Activated T-helper 1 cell treated with anti-CD3 and anti-CD28 coated beads, Interleukin-12 subunit alpha, Interleukin-12 subunit beta, Interleukin-2, Interleukin-4 antibody, amounts not matched to agents 30 ng/mL and 10 ng/mL and 1 ng/mL, durations not matched to agents 14 hours and 24 hours and 36 hours (primary cell): ENCODE measurements at regions not wholly inside any gene's neighbourhood (a gene's known extent, or its start where the extent isn't known, plus 50 kb on each side); places are given as distances from the start of the nearest gene placed in this dataset.
"Not testable (repeated sequence)": the region's sequence is repeated elsewhere in the genome, so short reads cannot be mapped to it uniquely, and the experiment has no call there.

Experiments
- DNase-seq: peaks from one replicate; pipeline ENCODE4 v3.0.0; 2021; ENCODE audit warnings: low spot score
- H3K27ac Mint-ChIP-seq: one replicate; pipeline ENCODE4 v1.8.0; 2021; ENCODE audit warnings: mild to moderate bottlenecking, mixed read lengths
- H3K27me3 Mint-ChIP-seq: one replicate; pipeline ENCODE4 v1.8.0; 2022; ENCODE audit warnings: mild to moderate bottlenecking, moderate library complexity, mixed read lengths; ENCODE audit not compliant: insufficient read depth
- H3K36me3 Mint-ChIP-seq: one replicate; pipeline ENCODE4 v1.8.0; 2021; ENCODE audit warnings: low read depth, mixed read lengths
- H3K4me1 Mint-ChIP-seq: one replicate; pipeline ENCODE4 v1.8.0; 2021; ENCODE audit warnings: low read depth, mixed read lengths
- H3K4me3 Mint-ChIP-seq: one replicate; pipeline ENCODE4 v1.8.0; 2021; ENCODE audit warnings: mild to moderate bottlenecking, moderate library complexity, mixed read lengths
- H3K9me3 Mint-ChIP-seq: one replicate; pipeline ENCODE4 v1.8.0; 2021; ENCODE audit warnings: mixed read lengths
- intact Hi-C: fragments of 100-400 bp; cut with micrococcal nuclease; formaldehyde crosslinking; loops from one replicate; pipeline ENCODE4 v1.15.1; 2024

GRCh38 chr2:208671886-208672680 is 265.5 kb downstream of the PTH2R start:
- Mint-ChIP-seq H3K4me1 (no peaks in the 10 kb centered on the region), H3K9me3 (no peaks in the 10 kb centered on the region), H3K27me3 (no peaks in the 10 kb centered on the region), H3K36me3 (no peaks in the 10 kb centered on the region), H3K27ac (no peak overlapping the region), H3K4me3 (no peak overlapping the region)
- intact Hi-C loops = no loop called here
- DNase-seq = no peak

- no peaks in the 10 kb centered on the region for H3K27me3 Mint-ChIP-seq
- no peak overlapping the region for H3K27ac Mint-ChIP-seq
- H3K4me1 Mint-ChIP-seq = no peaks in the 10 kb centered on the region
- peaks cover 5% of the 10 kb centered on the region for H3K9me3 Mint-ChIP-seq
- intact Hi-C loops = no loop called here
- H3K36me3 Mint-ChIP-seq = no peaks in the 10 kb centered on the region
- no peak overlapping the region for H3K4me3 Mint-ChIP-seq
- DNase-seq = no peak
Observed at GRCh38 chr2:208673631-208674030, 267.0 kb downstream of the PTH2R start.

- Mint-ChIP-seq H3K27ac (no peak overlapping the region), H3K9me3 (peaks cover 5% of the 10 kb centered on the region)
- intact Hi-C loops = no loop called here
Observed at GRCh38 chr2:208674919-208675318, 268.3 kb downstream of the PTH2R start.

GRCh38 chr2:208685929-208686328 is 279.3 kb downstream of the PTH2R start:
- H3K4me1 Mint-ChIP-seq, H3K27me3 Mint-ChIP-seq, H3K36me3 Mint-ChIP-seq, H3K4me3 Mint-ChIP-seq, H3K27ac Mint-ChIP-seq, intact Hi-C loops, DNase-seq: not testable (repeated sequence)
- peaks cover 17% of the 10 kb centered on the region for H3K9me3 Mint-ChIP-seq

More at GRCh38 chr2:208674919-208675318, 268.3 kb downstream of the PTH2R start:
- no peaks in the 10 kb centered on the region for H3K36me3 Mint-ChIP-seq
- H3K4me3 Mint-ChIP-seq = no peak overlapping the region
- no peaks in the 10 kb centered on the region for H3K4me1 Mint-ChIP-seq
- no peak for DNase-seq
- no peaks in the 10 kb centered on the region for H3K27me3 Mint-ChIP-seq

- H3K36me3 Mint-ChIP-seq = no peaks in the 10 kb centered on the region
- peaks cover 17% of the 10 kb centered on the region for H3K9me3 Mint-ChIP-seq
- no peaks in the 10 kb centered on the region for H3K4me1 Mint-ChIP-seq
Observed at GRCh38 chr2:208686665-208687064, 280.1 kb downstream of the PTH2R start.

GRCh38 chr2:208687720-208688119 is 281.1 kb downstream of the PTH2R start:
- H3K27me3 Mint-ChIP-seq, intact Hi-C loops, DNase-seq, H3K36me3 Mint-ChIP-seq, H3K4me3 Mint-ChIP-seq, H3K4me1 Mint-ChIP-seq, H3K27ac Mint-ChIP-seq: not testable (repeated sequence)
- peaks cover 14% of the 10 kb centered on the region for H3K9me3 Mint-ChIP-seq

More at GRCh38 chr2:208686665-208687064, 280.1 kb downstream of the PTH2R start:
- Mint-ChIP-seq H3K4me3 (no peak overlapping the region), H3K27me3 (no peaks in the 10 kb centered on the region), H3K27ac (no peak overlapping the region)
- no peak for DNase-seq
- intact Hi-C loops = no loop called here

- H3K4me3 Mint-ChIP-seq = no peak overlapping the region
- intact Hi-C loops = no loop called here
- H3K9me3 Mint-ChIP-seq = no peaks in the 10 kb centered on the region
- no peak for DNase-seq
- H3K27me3 Mint-ChIP-seq = no peaks in the 10 kb centered on the region
- no peaks in the 10 kb centered on the region for H3K4me1 Mint-ChIP-seq
- H3K36me3 Mint-ChIP-seq = no peaks in the 10 kb centered on the region
- H3K27ac Mint-ChIP-seq = no peak overlapping the region
Observed at GRCh38 chr2:208698114-208698513, 291.5 kb downstream of the PTH2R start.

GRCh38 chr2:208708486-208708885 is 301.9 kb downstream of the PTH2R start:
- no peak for DNase-seq
- Mint-ChIP-seq H3K36me3 (no peaks in the 10 kb centered on the region), H3K27me3 (no peaks in the 10 kb centered on the region), H3K4me3 (no peak overlapping the region), H3K9me3 (no peaks in the 10 kb centered on the region), H3K4me1 (no peaks in the 10 kb centered on the region), H3K27ac (no peak overlapping the region)
- intact Hi-C loops = no loop called here

- Mint-ChIP-seq H3K27me3 (no peaks in the 10 kb centered on the region), H3K4me3 (no peak overlapping the region), H3K36me3 (no peaks in the 10 kb centered on the region), H3K4me1 (no peaks in the 10 kb centered on the region), H3K9me3 (no peaks in the 10 kb centered on the region), H3K27ac (no peak overlapping the region)
- intact Hi-C loops = no loop called here
- DNase-seq = no peak
Observed at GRCh38 chr2:208711598-208711997, 305.0 kb downstream of the PTH2R start.

GRCh38 chr2:208713066-208713745 is 306.6 kb downstream of the PTH2R start:
- Mint-ChIP-seq H3K36me3 (no peaks in the 10 kb centered on the region), H3K4me1 (no peaks in the 10 kb centered on the region), H3K9me3 (no peaks in the 10 kb centered on the region), H3K4me3 (no peak overlapping the region), H3K27me3 (no peaks in the 10 kb centered on the region), H3K27ac (no peak overlapping the region)
- DNase-seq = no peak
- intact Hi-C loops = no loop called here

- no peaks in the 10 kb centered on the region for H3K4me1 Mint-ChIP-seq
- H3K27me3 Mint-ChIP-seq = no peaks in the 10 kb centered on the region
- no peaks in the 10 kb centered on the region for H3K36me3 Mint-ChIP-seq
- no peak overlapping the region for H3K27ac Mint-ChIP-seq
- DNase-seq = no peak
- H3K4me3 Mint-ChIP-seq = no peak overlapping the region
- intact Hi-C loops = no loop called here
- H3K9me3 Mint-ChIP-seq = no peaks in the 10 kb centered on the region
Observed at GRCh38 chr2:208718828-208719227, 312.2 kb downstream of the PTH2R start.

GRCh38 chr2:208722731-208723130 is 316.1 kb downstream of the PTH2R start:
- Mint-ChIP-seq H3K4me1 (no peaks in the 10 kb centered on the region), H3K36me3 (no peaks in the 10 kb centered on the region), H3K27ac (no peak overlapping the region), H3K4me3 (no peak overlapping the region), H3K9me3 (no peaks in the 10 kb centered on the region), H3K27me3 (no peaks in the 10 kb centered on the region)
- intact Hi-C loops = no loop called here
- no peak for DNase-seq

GRCh38 chr2:208725280-208725679 is 318.7 kb downstream of the PTH2R start:
- no peak for DNase-seq
- no peaks in the 10 kb centered on the region for H3K27me3 Mint-ChIP-seq
- no peak overlapping the region for H3K27ac Mint-ChIP-seq
- no peaks in the 10 kb centered on the region for H3K9me3 Mint-ChIP-seq
- H3K4me3 Mint-ChIP-seq = no peak overlapping the region
- intact Hi-C loops = no loop called here
- H3K4me1 Mint-ChIP-seq = no peaks in the 10 kb centered on the region
- no peaks in the 10 kb centered on the region for H3K36me3 Mint-ChIP-seq
